HG03571 (cell line): ENCODE measurements at regions not wholly inside any gene's neighbourhood (a gene's known extent, or its start where the extent isn't known, plus 50 kb on each side); places are given as distances from the start of the nearest gene placed in this dataset.
"Not testable (repeated sequence)": the region's sequence is repeated elsewhere in the genome, so short reads cannot be mapped to it uniquely, and the experiment has no call there.

ENCODE experiments used
- ATAC-seq: cut with Tn5 transposase; IDR thresholded peaks from one replicate; pipeline ENCODE4 v1.9.1; 2021; ENCODE audit not compliant: unreplicated experiment

GRCh38 chr14:22492622-22493542, 96.1 kb downstream of the DAD1 start:
- ATAC-seq = no peak

DNA sequence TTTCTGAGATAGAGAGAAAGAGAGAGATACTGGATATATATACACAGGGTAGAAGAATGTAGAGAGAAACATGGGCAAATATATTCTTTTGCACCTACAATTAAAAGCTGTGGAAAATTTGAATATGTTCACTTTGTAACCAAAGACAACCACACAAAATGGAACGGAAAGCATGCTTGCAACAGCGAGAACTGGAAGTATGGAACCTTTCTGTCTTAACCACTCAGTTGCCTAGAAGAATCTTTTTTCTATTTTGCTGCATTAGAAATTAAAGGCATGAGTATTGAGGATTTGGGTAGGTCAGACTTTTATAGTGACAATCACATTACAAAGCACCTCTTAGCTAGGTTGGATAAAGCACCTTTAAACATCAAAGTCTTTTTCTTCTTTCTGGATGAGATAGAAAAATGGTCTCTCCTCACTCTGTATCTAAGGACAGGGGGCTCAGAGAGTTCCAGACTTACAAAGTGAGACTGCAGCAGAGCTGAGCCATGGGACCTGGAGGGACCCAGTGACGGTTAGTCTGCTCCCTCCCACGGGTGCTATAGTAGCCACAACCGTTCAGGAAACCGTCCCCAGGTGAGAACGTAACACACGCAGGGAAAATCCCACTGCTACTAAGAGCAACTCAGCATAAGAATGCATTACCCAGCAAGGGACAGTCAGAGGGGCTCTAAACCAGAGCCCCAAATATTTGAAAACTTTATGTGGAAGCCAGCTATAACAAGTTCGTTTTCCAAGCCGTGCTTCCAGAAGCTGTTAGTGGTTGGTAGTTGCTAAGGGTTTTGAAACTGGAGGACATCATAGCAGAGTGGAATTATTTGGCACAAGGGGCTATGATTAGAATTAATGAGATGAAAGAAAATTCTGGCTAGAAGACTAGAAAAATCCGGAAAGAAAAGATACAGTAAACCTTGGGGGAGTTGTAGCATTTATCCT, 97.1 kb downstream of the DAD1 start:
- ATAC-seq = no peak

GRCh38 chr14:22491053-22491452, 98.0 kb downstream of the DAD1 start:
- ATAC-seq = not testable (repeated sequence)

DNA sequence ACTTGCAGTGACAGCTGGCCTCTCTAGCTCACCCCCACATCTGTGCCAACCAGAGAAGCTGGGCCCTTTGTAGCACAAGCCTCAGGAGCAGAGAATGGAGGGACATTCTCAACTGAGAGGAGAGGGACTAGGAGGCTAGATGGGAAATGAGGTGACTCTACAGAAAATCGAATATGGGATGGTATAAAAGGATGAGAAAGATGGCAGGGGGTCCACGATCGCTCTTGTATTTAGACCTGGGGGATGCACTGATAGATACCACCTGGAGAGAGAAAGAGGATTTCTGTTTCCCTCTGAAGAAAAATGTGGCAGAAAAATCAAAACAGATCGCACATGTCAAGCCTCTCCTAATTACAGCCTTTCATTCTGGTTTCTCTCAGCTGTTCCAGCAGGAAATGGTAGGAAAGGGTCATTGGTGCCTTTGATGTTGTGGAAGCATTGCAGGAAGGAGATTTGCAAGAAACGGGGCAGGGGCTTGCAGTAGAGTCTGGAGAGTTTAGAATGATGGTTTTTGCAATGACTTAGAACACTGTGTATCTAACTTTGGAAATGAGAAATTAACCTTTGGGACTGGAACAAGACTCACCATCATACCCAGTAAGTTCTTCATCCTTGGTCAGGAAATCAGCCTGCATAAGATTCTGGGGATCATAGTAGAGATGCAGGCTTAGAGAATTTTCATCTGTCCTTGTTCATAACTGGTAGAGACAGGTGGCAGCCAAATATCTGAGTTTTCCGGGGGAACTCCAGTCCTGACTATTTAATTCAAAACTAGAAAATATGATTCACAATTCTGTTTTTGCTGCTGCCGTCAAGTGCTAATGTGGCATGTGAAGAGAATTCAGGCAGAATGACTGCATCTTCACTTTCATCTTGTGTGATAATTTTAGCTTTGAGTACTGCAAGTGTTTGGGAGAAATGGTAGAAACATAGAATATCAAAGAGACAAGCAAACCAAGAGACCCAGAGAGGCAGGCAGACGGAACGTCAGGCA, 98.8 kb downstream of the DAD1 start:
- ATAC-seq = no peak

- no peak for ATAC-seq
Measured at GRCh38 chr14:22489244-22489545, 99.8 kb downstream of the DAD1 start.

GRCh38 chr14:22488522-22489243, 100.3 kb downstream of the DAD1 start:
- ATAC-seq = no peak

- no peak for ATAC-seq
Measured at GRCh38 chr14:22487941-22488340, 101.1 kb downstream of the DAD1 start.

GRCh38 chr14:22487401-22487800, 101.6 kb downstream of the DAD1 start:
- no peak for ATAC-seq

GRCh38 chr14:22486675-22487074, 102.3 kb downstream of the DAD1 start:
- no peak for ATAC-seq

DNA sequence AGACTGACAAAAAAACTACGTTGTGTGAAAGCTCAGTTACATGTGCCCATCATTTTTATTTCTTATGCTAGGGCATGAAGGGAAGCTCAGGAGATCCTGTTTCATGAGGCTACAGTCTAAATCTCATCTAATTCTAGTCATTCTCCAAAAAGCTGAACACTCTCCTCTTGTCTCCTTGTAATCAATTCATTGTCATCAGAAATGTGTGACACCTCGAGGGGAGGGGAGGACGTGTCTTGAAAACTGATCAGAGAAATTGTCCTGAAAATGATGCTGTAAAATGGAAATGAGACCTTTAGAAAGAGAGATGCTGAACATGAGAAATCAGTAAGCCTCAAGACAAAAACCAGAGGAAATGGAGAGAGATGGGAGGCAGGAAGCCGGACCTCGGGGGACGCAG, 103.4 kb downstream of the DAD1 start:
- no peak for ATAC-seq

DNA sequence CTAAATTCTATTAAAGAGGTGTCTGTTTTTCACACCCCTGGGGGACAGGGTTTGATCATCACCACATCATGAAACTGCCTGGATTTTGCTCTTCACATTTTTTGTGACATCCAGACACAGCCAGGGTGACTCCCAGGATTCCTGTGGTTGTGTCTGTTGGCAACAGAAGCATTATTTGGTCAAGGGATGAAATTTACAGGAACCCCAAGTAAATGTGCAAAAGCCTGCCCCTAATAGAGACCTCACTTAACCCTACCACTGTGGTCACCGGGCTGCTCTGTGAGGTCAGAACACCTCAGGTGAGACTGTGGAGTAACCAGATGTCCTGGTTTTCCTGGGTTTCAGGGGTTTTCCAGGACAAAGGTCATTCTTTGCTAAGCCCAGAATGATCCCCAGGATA, 103.8 kb downstream of the DAD1 start:
- ATAC-seq = no peak

DNA sequence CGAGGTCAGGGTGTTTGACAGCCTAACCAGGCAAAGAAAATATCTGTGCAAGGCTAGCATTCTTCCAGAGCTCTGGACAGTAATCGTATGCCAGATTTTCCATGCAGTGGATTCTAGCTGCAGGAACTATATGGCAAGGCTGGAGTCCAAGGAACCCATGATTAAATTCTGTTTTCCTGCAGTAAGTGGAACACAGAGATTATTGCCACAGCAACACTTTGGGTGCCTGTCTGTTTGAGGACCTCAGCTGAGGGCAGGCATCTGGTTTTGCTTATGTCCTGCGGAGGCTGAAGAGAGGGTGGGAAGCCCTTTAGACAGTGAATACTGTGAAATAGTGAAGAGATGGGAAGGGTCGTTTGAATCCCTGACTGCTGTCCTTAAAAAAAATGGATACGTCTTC, 104.4 kb downstream of the DAD1 start:
- ATAC-seq = no peak

DNA sequence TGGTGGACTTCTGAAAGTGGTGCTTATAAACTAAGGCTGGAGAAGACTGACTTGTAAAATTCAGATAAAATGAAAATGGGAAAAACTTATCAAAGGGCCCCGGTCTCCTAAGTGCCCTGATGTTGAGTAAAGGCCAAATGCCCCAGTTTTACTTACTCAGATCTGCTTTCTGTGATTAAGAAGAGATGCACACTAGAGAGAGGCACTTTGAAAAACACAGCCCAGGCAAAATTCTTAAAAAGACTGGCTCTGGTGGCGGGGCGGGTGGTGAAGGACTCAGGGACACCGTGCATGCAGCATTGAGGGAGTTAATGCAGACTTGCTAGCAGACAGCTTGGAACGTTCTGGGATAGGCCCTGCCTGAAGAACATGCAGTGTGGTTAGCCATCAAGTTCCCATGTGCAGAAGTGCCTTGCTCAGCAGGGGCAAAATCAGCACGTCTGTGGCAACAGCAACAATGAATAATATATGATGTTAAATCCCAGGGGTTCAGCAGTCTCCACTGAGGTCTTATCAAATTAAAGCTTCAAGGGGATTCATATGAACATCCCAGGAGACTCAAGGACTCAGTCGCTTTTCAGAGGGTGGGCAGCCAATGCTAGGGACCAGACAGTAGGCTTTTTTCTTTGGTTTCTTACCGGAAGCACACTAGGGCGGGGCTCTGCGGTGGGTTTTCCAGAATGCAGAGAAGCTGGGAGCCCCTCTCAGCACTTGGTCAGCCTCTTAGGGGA, 105.0 kb downstream of the DAD1 start:
- ATAC-seq = no peak

- ATAC-seq = no peak
Measured at GRCh38 chr14:22482782-22483553, 106.1 kb downstream of the DAD1 start.

GRCh38 chr14:22482085-22482694, 106.8 kb downstream of the DAD1 start:
- no peak for ATAC-seq

GRCh38 chr14:22481546-22481945, 107.5 kb downstream of the DAD1 start:
- ATAC-seq = no peak

- no peak for ATAC-seq
Measured at GRCh38 chr14:22479776-22480464, 109.1 kb downstream of the DAD1 start.

DNA sequence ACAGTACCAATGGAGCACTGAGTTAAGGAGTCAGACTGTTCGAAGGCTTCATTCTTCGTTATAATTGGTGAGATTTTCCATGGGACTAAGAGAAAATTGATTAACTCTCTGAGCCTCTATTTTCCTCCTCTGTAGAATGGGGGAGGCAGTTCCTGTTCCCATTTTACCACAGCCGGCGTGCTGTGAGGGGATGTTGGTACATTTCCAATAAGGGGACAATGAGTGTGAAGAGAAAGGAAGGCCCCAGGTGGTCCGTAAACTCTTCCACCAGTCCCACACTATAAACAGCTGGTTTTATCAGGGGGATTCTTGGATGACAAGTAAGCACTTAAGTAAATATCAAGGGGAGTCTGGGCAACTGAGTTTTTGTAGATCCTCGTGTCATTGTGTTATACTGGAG, 109.9 kb downstream of the DAD1 start:
- ATAC-seq = no peak
